H1 (cell line): ENCODE measurements at regions not wholly inside any gene's neighbourhood (a gene's known extent, or its start where the extent isn't known, plus 50 kb on each side); places are given as distances from the start of the nearest gene placed in this dataset.

Source experiments
- CTCF ChIA-PET: fragments of 300-600 bp; sonication (Branson Sonifier 250); formaldehyde crosslinking; loops from one replicate; lab custom pipeline; 2021; ENCODE audit not compliant: partially characterized antibody; lab: Charles Lee
- POLR2A ChIA-PET: fragments of 300-600 bp; sonication (Branson Sonifier 250); formaldehyde crosslinking; loops from one replicate; lab custom pipeline; 2021; ENCODE audit warnings: inconsistent platforms; ENCODE audit not compliant: partially characterized antibody; lab: Charles Lee
- DNase-seq, 2 experiments: peaks; one replicate each; pipeline versions ENCODE4 v3.0.0 to v3.0.0-alpha.2; 2010 to 2022; ENCODE audit warnings: low spot score in 2 of 2, low read depth in 1 of 2, mixed read lengths in 1 of 2
- FAIRE-seq: peaks from 2 replicates; lab custom pipeline; 2011; peaks lifted over from hg19 to GRCh38; lab: Jason Lieb, UNC
- H2AFZ ChIP-seq: 2 replicates; pipeline ENCODE4 v1.8.1; 2012; ENCODE audit warnings: low read length, inconsistent platforms
- H2AK5ac ChIP-seq: 2 replicates; pipeline ENCODE4 v1.6.1; 2013; ENCODE audit warnings: low read depth, low read length
- H2BK120ac ChIP-seq: replicated peaks from 2 replicates; pipeline ENCODE3; 2013; ENCODE audit warnings: low read depth, low read length, inconsistent platforms
- H2BK12ac ChIP-seq: 2 replicates; pipeline ENCODE4 v1.6.1; 2013; ENCODE audit warnings: low read depth, low read length
- H2BK15ac ChIP-seq: 2 replicates; pipeline ENCODE4 v1.6.1; 2013; ENCODE audit warnings: low read length
- H2BK20ac ChIP-seq: 2 replicates; pipeline ENCODE4 v1.6.1; 2013; ENCODE audit warnings: low read length
- H2BK5ac ChIP-seq: 2 replicates; pipeline ENCODE4 v1.6.1; 2013; ENCODE audit warnings: low read depth, low read length
- H3K14ac ChIP-seq: 2 replicates; pipeline ENCODE4 v1.6.1; 2013; ENCODE audit warnings: inconsistent platforms; ENCODE audit not compliant: insufficient read length
- H3K18ac ChIP-seq: 2 replicates; pipeline ENCODE4 v1.6.1; 2013; ENCODE audit warnings: low read length; ENCODE audit errors: extremely low read depth
- H3K23ac ChIP-seq: 2 replicates; pipeline ENCODE4 v1.6.1; 2013; ENCODE audit warnings: inconsistent platforms; ENCODE audit not compliant: insufficient read length
- H3K23me2 ChIP-seq: 2 replicates; pipeline ENCODE4 v1.6.1; 2013; ENCODE audit warnings: low read depth, low read length
- H3K27ac ChIP-seq: 2 replicates; pipeline ENCODE4 v1.6.1; 2011; ENCODE audit warnings: low read depth, low read length, inconsistent platforms
- H3K27me3 ChIP-seq, 4 experiments: replicated peaks in 1 of 4; 1 replicate in 1 of 4; 2 replicates in 3 of 4; pipeline versions ENCODE4 v1.6.1 to v1.8.1; 2011 to 2013; ENCODE audit warnings: low read length in 3 of 4, mild to moderate bottlenecking in 3 of 4, inconsistent platforms in 2 of 4, mixed read lengths in 2 of 4, moderate library complexity in 1 of 4; ENCODE audit not compliant: control insufficient read depth in 3 of 4, insufficient read depth in 3 of 4; ENCODE audit errors: extremely low read depth in 1 of 4
- H3K36me3 ChIP-seq, 4 experiments: 2 replicates each; pipeline versions ENCODE4 v1.6.1 to v1.8.1; 2011 to 2013; ENCODE audit warnings: mild to moderate bottlenecking in 4 of 4, low read length in 3 of 4, moderate library complexity in 2 of 4, control low read depth in 1 of 4, inconsistent platforms in 1 of 4; ENCODE audit not compliant: insufficient read depth in 4 of 4, control insufficient read depth in 2 of 4
- H3K4ac ChIP-seq: replicated peaks from 2 replicates; pipeline ENCODE3; 2013; ENCODE audit warnings: low read length, low read depth, mixed read lengths, inconsistent platforms; ENCODE audit not compliant: insufficient read length
- H3K4me1 ChIP-seq, 4 experiments: replicated peaks in 1 of 4; 1 replicate in 1 of 4; 2 replicates in 3 of 4; pipeline versions ENCODE4 v1.6.1 to v1.8.1; 2011 to 2013; ENCODE audit warnings: low read length in 3 of 4, inconsistent platforms in 2 of 4, mixed read lengths in 1 of 4; ENCODE audit not compliant: insufficient read depth in 4 of 4, control insufficient read depth in 3 of 4
- H3K4me2 ChIP-seq, 2 experiments: 2 replicates each; pipeline versions ENCODE4 v1.6.1 to v1.8.1; 2011 to 2013; ENCODE audit warnings: low read depth in 2 of 2, low read length in 2 of 2, control low read depth in 1 of 2, inconsistent platforms in 1 of 2, mild to moderate bottlenecking in 1 of 2; ENCODE audit not compliant: insufficient read depth in 1 of 2
- H3K4me3 ChIP-seq, 4 experiments: fragments of 200-600, 300-600 bp in 1 of 4; sonication (generic), shearing (Covaris generic), sonication (Bioruptor Twin) in 1 of 4; 2 replicates each; pipeline versions ENCODE4 v1.5.1 to v1.8.1; 2011 to 2016; ENCODE audit warnings: low read length in 4 of 4, low read depth in 3 of 4, control low read depth in 2 of 4, inconsistent platforms in 2 of 4, mild to moderate bottlenecking in 2 of 4, mixed read lengths in 1 of 4, moderate library complexity in 1 of 4; ENCODE audit not compliant: insufficient read depth in 2 of 4; ENCODE audit errors: extremely low read depth in 1 of 4
- H3K56ac ChIP-seq: replicated peaks from 2 replicates; pipeline ENCODE3; 2013; ENCODE audit warnings: low read depth, mild to moderate bottlenecking, mixed read lengths, low read length, inconsistent platforms; ENCODE audit not compliant: insufficient read length
- H3K79me1 ChIP-seq: 2 replicates; pipeline ENCODE4 v1.6.1; 2013; ENCODE audit warnings: low read depth, low read length, control low read depth
- H3K79me2 ChIP-seq, 2 experiments: 2 replicates each; pipeline versions ENCODE4 v1.6.1 to v1.8.1; 2012 to 2013; ENCODE audit warnings: low read length in 2 of 2, mild to moderate bottlenecking in 2 of 2, inconsistent platforms in 1 of 2; ENCODE audit not compliant: insufficient read depth in 2 of 2, control insufficient read depth in 1 of 2
- H3K9ac ChIP-seq, 4 experiments: replicated peaks in 1 of 4; 1 replicate in 1 of 4; 2 replicates in 3 of 4; pipeline versions ENCODE4 v1.6.1 to v1.8.1; 2011 to 2013; ENCODE audit warnings: low read depth in 3 of 4, low read length in 3 of 4, control low read depth in 2 of 4, mild to moderate bottlenecking in 2 of 4, moderate library complexity in 2 of 4, inconsistent platforms in 1 of 4; ENCODE audit errors: extremely low read depth in 1 of 4
- H3K9me3 ChIP-seq, 2 experiments: 2 replicates each; pipeline versions ENCODE4 v1.6.1 to v1.8.1; 2012 to 2013; ENCODE audit warnings: mild to moderate bottlenecking in 2 of 2, moderate library complexity in 2 of 2, control low read depth in 1 of 2, inconsistent platforms in 1 of 2, low read depth in 1 of 2, low read length in 1 of 2, mixed read lengths in 1 of 2; ENCODE audit not compliant: insufficient read depth in 2 of 2
- H4K20me1 ChIP-seq, 2 experiments: replicated peaks in 1 of 2; 2 replicates each; pipeline versions ENCODE3 to v1.8.1; 2011 to 2013; ENCODE audit warnings: inconsistent platforms in 2 of 2, low read length in 2 of 2, mild to moderate bottlenecking in 1 of 2; ENCODE audit not compliant: insufficient read depth in 2 of 2, control insufficient read depth in 1 of 2
- H4K5ac ChIP-seq: 2 replicates; pipeline ENCODE4 v1.6.1; 2013; ENCODE audit warnings: low read length, low read depth, mixed read lengths, inconsistent platforms; ENCODE audit not compliant: insufficient read length
- H4K8ac ChIP-seq: 2 replicates; pipeline ENCODE4 v1.8.0; 2013; ENCODE audit warnings: mild to moderate bottlenecking, moderate library complexity, low read length, inconsistent platforms; ENCODE audit not compliant: insufficient read depth; ENCODE audit errors: extremely low read depth
- H4K91ac ChIP-seq: replicated peaks from 2 replicates; pipeline ENCODE3; 2013; ENCODE audit warnings: low read length, mixed read lengths, inconsistent platforms; ENCODE audit not compliant: insufficient read length
- CHD1 ChIP-seq: IDR thresholded peaks from 2 replicates; pipeline ENCODE4 v1.6.1; 2012; ENCODE audit warnings: low read depth, low read length, improper control_type of control experiment
- GTF2F1 ChIP-seq: IDR thresholded peaks from 2 replicates; pipeline ENCODE4 v1.6.1; 2012; ENCODE audit warnings: low read depth, low read length, improper control_type of control experiment, borderline replicate concordance
- YY1 ChIP-seq: IDR thresholded peaks from 2 replicates; pipeline ENCODE4 v1.6.1; 2011; ENCODE audit warnings: low read depth, mild to moderate bottlenecking, low read length
- WGBS, 2 experiments: shearing (Covaris generic) in 1 of 2; methylation state at CpG; one replicate each; pipeline versions ENCODE4 v1.1.6 to v1.1.7; 2013 to 2015; ENCODE audit warnings: low lambda C conversion rate in 2 of 2, mixed read lengths in 2 of 2, inconsistent platforms in 1 of 2, low coverage in 1 of 2, missing lambda C conversion rate in 1 of 2; ENCODE audit not compliant: insufficient replicate concordance in 2 of 2, insufficient coverage in 1 of 2, insufficient read length in 1 of 2; ENCODE audit errors: extremely low coverage in 1 of 2, missing lambda C conversion rate in 1 of 2; 5-methylcytosine and 5-hydroxymethylcytosine counted together

DNA sequence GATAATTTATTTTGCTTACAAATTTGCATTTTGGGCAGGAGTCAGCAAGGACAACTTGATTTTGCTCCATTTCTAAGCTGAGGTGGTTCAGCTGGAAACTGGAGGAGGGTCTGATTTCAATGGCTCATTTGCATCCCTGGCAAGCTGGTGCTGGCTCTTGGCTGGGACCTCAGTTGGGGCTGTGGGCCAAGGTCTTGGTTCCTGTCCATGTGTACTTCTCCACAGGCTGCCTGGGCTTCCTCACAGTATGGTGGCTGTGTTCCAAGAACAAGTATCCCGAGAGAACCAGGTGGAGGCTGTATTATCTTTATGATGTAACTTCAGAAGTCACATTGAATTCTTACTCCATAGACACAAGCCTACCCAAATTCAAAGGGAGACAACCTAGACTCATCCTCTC is 77.0 kb upstream of the STX18 start:
- H3K79me1 ChIP-seq = no peaks in the 10 kb centered on the region; the same call in 1 of the 2 replicates
- H2BK120ac ChIP-seq = no peak overlapping the region
- WGBS, 2 experiments = 100% methylated on average over 1 of the region's 1 CpG; no CpG with 5 or more reads in 1 of the 2 experiments
- H2AK5ac ChIP-seq = no peak overlapping the region
- no peak overlapping the region for H2BK5ac ChIP-seq
- H2AFZ ChIP-seq = no peak overlapping the region
- H2BK12ac ChIP-seq = no peak overlapping the region
- no peak overlapping the region for H4K5ac ChIP-seq
- no peak overlapping the region for H3K23ac ChIP-seq
- FAIRE-seq = no peak
- no peak overlapping the region for H3K18ac ChIP-seq
- no peak overlapping the region for H3K27ac ChIP-seq
- TF ChIP-seq CHD1 (no peak), YY1 (no peak), GTF2F1 (no peak)
- no peaks in the 10 kb centered on the region for H3K9me3 ChIP-seq
- no peak overlapping the region for H3K4ac ChIP-seq
- POLR2A ChIA-PET = interaction anchor here (0.6 kb wide), 1 partner anchor 81 kb away, joined by 3 read pairs; no protein-coding TSS in a partner anchor
- H2BK15ac ChIP-seq = no peak overlapping the region
- no peak overlapping the region for H3K4me2 ChIP-seq
- H3K4me1 ChIP-seq = no peaks in the 10 kb centered on the region
- CTCF ChIA-PET = interaction anchor here (0.8 to 2.6 kb wide), 8 partner anchors 11 to 284 kb away, joined by 3 to 9 read pairs (median 4); no protein-coding TSS in a partner anchor
- no peak overlapping the region for H3K4me3 ChIP-seq
- H3K9ac ChIP-seq = no peak overlapping the region
- DNase-seq = no peak
- no peak overlapping the region for H4K8ac ChIP-seq
- H3K14ac ChIP-seq = no peak overlapping the region
- H3K27me3 ChIP-seq = peaks cover 0 to 2% (median 0%) of the 10 kb centered on the region in 4 experiments; a peak in 1 of 7 replicates
- no peak overlapping the region for H2BK20ac ChIP-seq
- no peaks in the 10 kb centered on the region for H3K36me3 ChIP-seq
- H3K79me2 ChIP-seq = no peaks in the 10 kb centered on the region
- no peaks in the 10 kb centered on the region for H4K20me1 ChIP-seq
- no peaks in the 10 kb centered on the region for H3K23me2 ChIP-seq
- H3K56ac ChIP-seq = no peak overlapping the region
- H4K91ac ChIP-seq = no peak overlapping the region
